Hepatocyte (in vitro differentiated cells): ENCODE measurements at regions not wholly inside any gene's neighbourhood (a gene's known extent, or its start where the extent isn't known, plus 50 kb on each side); places are given as distances from the start of the nearest gene placed in this dataset.

Experiments used
- CTCF ChIP-seq: fragments of 200-600 bp; sonication (generic); IDR thresholded peaks from 2 replicates; pipeline ENCODE4 v1.5.1; 2016; ENCODE audit warnings: antibody characterized with exemption, mild to moderate bottlenecking; ENCODE audit not compliant: poor library complexity
- EZH2 ChIP-seq: fragments of 200-600 bp; sonication (generic); IDR thresholded peaks from 2 replicates; pipeline ENCODE4 v1.6.1; 2016; ENCODE audit warnings: antibody characterized with exemption, mild to moderate bottlenecking, borderline replicate concordance
- EZH2phosphoT487 ChIP-seq: fragments of 200-600 bp; sonication (generic); IDR thresholded peaks from one replicate; pipeline ENCODE4 v1.6.1; 2018; ENCODE audit warnings: antibody characterized with exemption, mild to moderate bottlenecking, low read depth, moderate library complexity; ENCODE audit not compliant: unreplicated experiment, severe bottlenecking

- TF ChIP-seq CTCF: no peak
- TF ChIP-seq EZH2: no peak
- TF ChIP-seq EZH2phosphoT487: no peak
Observed at GRCh38 chr18:1796636-1797035, 774.7 kb downstream of the METTL4 start.
